ENCODE measurements at regions not wholly inside any gene's neighbourhood (a gene's known extent, or its start where the extent isn't known, plus 50 kb on each side); places are given as distances from the start of the nearest gene placed in this dataset.

DNA sequence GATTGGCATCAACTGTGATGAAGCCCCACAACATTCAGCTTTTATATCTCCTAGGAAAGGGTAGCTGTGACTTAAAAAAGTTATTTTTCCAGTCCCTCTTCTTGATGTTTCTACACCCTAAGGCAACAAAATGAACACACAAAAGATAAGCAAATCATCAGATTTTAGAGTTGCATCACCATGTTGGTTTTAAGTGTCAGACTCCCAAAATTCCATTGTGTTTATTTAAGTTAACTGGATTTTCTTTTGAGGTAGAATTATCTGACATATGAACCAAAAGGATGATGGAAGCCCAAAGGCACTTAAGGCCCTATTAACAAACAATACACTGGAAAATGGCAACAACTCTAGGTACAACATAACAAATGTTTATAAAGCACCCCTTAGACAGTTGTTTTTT is 261.7 kb upstream of the SLC39A10 start:
- Histone ChIP-seq H3K4me1 (ENCODE audit: control insufficient read depth, insufficient read depth, low read length) (no peaks in the 10 kb centered on the region), H3K36me3 (ENCODE audit: control insufficient read depth in 2 of 2, insufficient read depth in 1 of 2, low read length in 2 of 2) (no peaks in the 10 kb centered on the region), H3K9me3 (ENCODE audit: control insufficient read depth, insufficient read depth, low read depth, low read length) (no peaks in the 10 kb centered on the region), H3K4me3 (ENCODE audit: low read depth, low read length) (no peak overlapping the region), H3K27ac (ENCODE audit: extremely low read depth, low read depth, low read length) (no peak overlapping the region)
- POLR2A ChIA-PET: no interaction called here
- CTCF ChIA-PET: no interaction called here
- TF ChIP-seq ZBTB26 (tag by site-specific recombination; optimal IDR thresholded peaks at IDR 0.05): no peak
- no peak for TF ChIP-seq HIC1 (tag by site-specific recombination; IDR thresholded peaks at IDR 0.05)
- TF ChIP-seq, protein P1, sequence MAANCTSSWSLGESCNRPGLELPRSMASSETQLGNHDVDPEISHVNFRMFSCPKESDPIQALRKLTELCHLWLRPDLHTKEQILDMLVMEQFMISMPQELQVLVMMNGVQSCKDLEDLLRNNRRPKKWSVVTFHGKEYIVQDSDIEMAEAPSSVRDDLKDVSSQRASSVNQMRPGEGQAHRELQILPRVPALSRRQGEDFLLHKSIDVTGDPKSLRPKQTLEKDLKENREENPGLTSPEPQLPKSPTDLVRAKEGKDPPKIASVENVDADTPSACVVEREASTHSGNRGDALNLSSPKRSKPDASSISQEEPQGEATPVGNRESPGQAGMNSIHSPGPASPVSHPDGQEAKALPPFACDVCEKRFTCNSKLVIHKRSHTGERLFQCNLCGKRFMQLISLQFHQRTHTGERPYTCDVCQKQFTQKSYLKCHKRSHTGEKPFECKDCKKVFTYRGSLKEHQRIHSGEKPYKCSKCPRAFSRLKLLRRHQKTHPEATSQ (tag by site-specific recombination; IDR thresholded peaks at IDR 0.05): no peak
- TF ChIP-seq ZNF558 (tag by site-specific recombination; IDR thresholded peaks at IDR 0.05): no peak
- TF ChIP-seq ZSCAN23 (tag by site-specific recombination; IDR thresholded peaks at IDR 0.05): no peak
- TF ChIP-seq, protein P2, sequence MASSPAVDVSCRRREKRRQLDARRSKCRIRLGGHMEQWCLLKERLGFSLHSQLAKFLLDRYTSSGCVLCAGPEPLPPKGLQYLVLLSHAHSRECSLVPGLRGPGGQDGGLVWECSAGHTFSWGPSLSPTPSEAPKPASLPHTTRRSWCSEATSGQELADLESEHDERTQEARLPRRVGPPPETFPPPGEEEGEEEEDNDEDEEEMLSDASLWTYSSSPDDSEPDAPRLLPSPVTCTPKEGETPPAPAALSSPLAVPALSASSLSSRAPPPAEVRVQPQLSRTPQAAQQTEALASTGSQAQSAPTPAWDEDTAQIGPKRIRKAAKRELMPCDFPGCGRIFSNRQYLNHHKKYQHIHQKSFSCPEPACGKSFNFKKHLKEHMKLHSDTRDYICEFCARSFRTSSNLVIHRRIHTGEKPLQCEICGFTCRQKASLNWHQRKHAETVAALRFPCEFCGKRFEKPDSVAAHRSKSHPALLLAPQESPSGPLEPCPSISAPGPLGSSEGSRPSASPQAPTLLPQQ (tag by site-specific recombination; IDR thresholded peaks at IDR 0.05): no peak
- no peak for TF ChIP-seq ZBTB44 (tag by site-specific recombination; IDR thresholded peaks at IDR 0.05)
- TF ChIP-seq HOXC10 (CRISPR knock-in tag; IDR thresholded peaks at IDR 0.05): no peak
- TF ChIP-seq ZNF223 (tag by site-specific recombination; IDR thresholded peaks at IDR 0.05): no peak
- TF ChIP-seq ZNF133 (tag by site-specific recombination; IDR thresholded peaks at IDR 0.05): no peak
- no peak for TF ChIP-seq ZNF174 (tag by site-specific recombination; IDR thresholded peaks at IDR 0.05)
- TF ChIP-seq ZNF639 (tag by site-specific recombination; IDR thresholded peaks at IDR 0.05): no peak

DNA sequence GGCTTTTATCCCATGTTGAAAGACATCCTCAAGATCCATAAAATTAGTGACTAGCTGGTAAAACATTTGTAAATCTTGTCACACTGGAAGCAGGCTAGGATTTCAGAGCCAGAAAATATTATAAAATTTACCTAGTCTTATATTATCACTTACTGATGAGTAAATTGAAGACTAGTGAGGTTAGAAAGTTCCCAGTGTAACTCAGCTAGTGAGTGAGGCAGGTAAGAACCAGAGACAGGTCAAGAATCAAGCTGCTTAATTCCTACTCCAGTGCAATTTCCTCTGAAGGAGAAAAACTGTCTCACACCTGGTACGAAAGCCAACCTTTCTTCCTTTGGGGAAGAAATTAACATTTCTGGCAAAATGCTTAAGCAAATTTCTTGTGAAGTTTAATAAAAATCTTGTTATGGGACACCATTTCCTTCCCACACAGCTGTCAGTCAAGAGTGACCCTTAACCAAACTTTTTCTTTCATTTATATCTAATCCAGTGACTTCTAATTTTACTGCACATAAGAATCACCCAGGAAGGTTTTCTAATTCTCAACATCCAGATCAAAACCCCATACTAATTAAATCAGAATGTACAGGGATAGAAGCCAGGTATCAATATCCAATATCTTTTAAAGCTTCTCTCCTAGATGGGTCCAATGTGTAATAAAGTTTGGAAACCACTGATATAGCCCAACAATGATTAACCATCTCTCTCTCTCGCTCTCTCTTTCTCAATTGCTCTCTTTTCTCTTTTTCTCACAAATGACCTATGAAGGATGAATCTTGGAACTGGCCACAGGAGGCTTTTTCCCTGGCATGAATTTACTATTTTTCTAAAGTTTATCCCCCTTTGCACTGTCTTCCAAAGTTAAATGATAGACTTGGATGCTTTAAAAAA is 264.3 kb upstream of the SLC39A10 start:
- Histone ChIP-seq H3K4me3 (ENCODE audit: low read depth, low read length) (no peak overlapping the region), H3K9me3 (ENCODE audit: control insufficient read depth, insufficient read depth, low read depth, low read length) (no peaks in the 10 kb centered on the region), H3K27ac (ENCODE audit: extremely low read depth, low read depth, low read length) (no peak overlapping the region), H3K4me1 (ENCODE audit: control insufficient read depth, insufficient read depth, low read length) (no peaks in the 10 kb centered on the region), H3K36me3 (ENCODE audit: control insufficient read depth in 2 of 2, insufficient read depth in 1 of 2, low read length in 2 of 2) (no peaks in the 10 kb centered on the region)
- ChIA-PET CTCF (interaction anchor here (0.7 to 1.0 kb wide), 2 partner anchors 141 to 1561 kb away, joined by 3 to 4 read pairs; no protein-coding TSS in a partner anchor), POLR2A (no interaction called here)
- TF ChIP-seq GLI2 (tag by site-specific recombination; IDR thresholded peaks at IDR 0.05; ENCODE audit: borderline replicate concordance, low read depth): no peak
- TF ChIP-seq ZNF747 (tag by site-specific recombination; IDR thresholded peaks at IDR 0.05): no peak
- TF ChIP-seq ZNF280C (tag by site-specific recombination; IDR thresholded peaks at IDR 0.05): no peak
- no peak for TF ChIP-seq ZBTB17 (tag by site-specific recombination; IDR thresholded peaks at IDR 0.05)
- TF ChIP-seq ZNF10 (tag by site-specific recombination; IDR thresholded peaks at IDR 0.05): no peak
- no peak for TF ChIP-seq ZNF558 (tag by site-specific recombination; IDR thresholded peaks at IDR 0.05)
- TF ChIP-seq BCL6B (tag by site-specific recombination; IDR thresholded peaks at IDR 0.05): no peak
- TF ChIP-seq ZNF654 (tag by site-specific recombination; IDR thresholded peaks at IDR 0.05; ENCODE audit: low read depth): no peak
